ENCODE measurements at regions not wholly inside any gene's neighbourhood (a gene's known extent, or its start where the extent isn't known, plus 50 kb on each side); places are given as distances from the start of the nearest gene placed in this dataset.
"Not testable (repeated sequence)": the region's sequence is repeated elsewhere in the genome, so short reads cannot be mapped to it uniquely, and the experiment has no call there.

GRCh38 chr10:2546894-2547293 is 520.5 kb upstream of the PFKP start:
- H3K9me2 ChIP-seq (ENCODE audit: insufficient read depth); H3K4me3 ChIP-seq; H3K4me1 ChIP-seq (ENCODE audit: insufficient read depth); H3K36me3 Mint-ChIP-seq (ENCODE audit: low read depth); H3K4me1 Mint-ChIP-seq; H3F3A ChIP-seq (replicated peaks; ENCODE audit: low read depth); DNase-seq (ENCODE audit: low spot score); H3K4me3 Mint-ChIP-seq; H2AFZ ChIP-seq; H3K4me2 ChIP-seq; H3K9me3 Mint-ChIP-seq; H3K79me2 ChIP-seq (replicated peaks; ENCODE audit: insufficient read depth); H3K27ac ChIP-seq (ENCODE audit: low read depth); ATAC-seq; H3K27ac Mint-ChIP-seq; H3K36me3 ChIP-seq (ENCODE audit: insufficient read depth); H3K27me3 ChIP-seq (ENCODE audit: insufficient read depth); H4K20me1 ChIP-seq (replicated peaks; ENCODE audit: insufficient read depth); H3K27me3 Mint-ChIP-seq (ENCODE audit: insufficient read depth, low read depth, poor library complexity): not testable (repeated sequence)

- Histone ChIP-seq H3K79me2 (replicated peaks; ENCODE audit: insufficient read depth) (no peaks in the 10 kb centered on the region), H3K4me2 (no peak overlapping the region), H2AFZ (peak overlapping the region; percentile 59; the same call in 1 of the 2 replicates), H3F3A (replicated peaks; ENCODE audit: low read depth) (no peaks in the 10 kb centered on the region), H3K36me3 (ENCODE audit: insufficient read depth) (no peaks in the 10 kb centered on the region), H3K27me3 (ENCODE audit: insufficient read depth) (no peaks in the 10 kb centered on the region), H3K9me2 (ENCODE audit: insufficient read depth) (no peaks in the 10 kb centered on the region), H3K27ac (ENCODE audit: low read depth) (no peak overlapping the region), H4K20me1 (replicated peaks; ENCODE audit: insufficient read depth) (no peaks in the 10 kb centered on the region), H3K4me1 (ENCODE audit: insufficient read depth) (peaks cover 13% of the 10 kb centered on the region; the same call in 1 of the 2 replicates), H3K4me3 (no peak overlapping the region)
- Mint-ChIP-seq H3K36me3 (ENCODE audit: low read depth) (no peaks in the 10 kb centered on the region), H3K27ac (no peak overlapping the region), H3K9me3 (no peaks in the 10 kb centered on the region; the same call in 1 of the 3 replicates), H3K27me3 (ENCODE audit: insufficient read depth, low read depth, poor library complexity) (peaks cover 2% of the 10 kb centered on the region), H3K4me3 (no peak overlapping the region), H3K4me1 (peaks cover 16% of the 10 kb centered on the region)
- DNase-seq (ENCODE audit: low spot score) (no peak), ATAC-seq (no peak)
- TF ChIP-seq JUNB (IDR thresholded peaks at IDR 0.05; ENCODE audit: unreplicated experiment): no peak
- no peak for TF ChIP-seq ETS1 (IDR thresholded peaks at IDR 0.05)
- TF ChIP-seq REST (IDR thresholded peaks at IDR 0.05; ENCODE audit: unreplicated experiment): no peak
- TF ChIP-seq STAT1 (IDR thresholded peaks at IDR 0.05; ENCODE audit: unreplicated experiment): no peak
- no peak for TF ChIP-seq ZNF462 (CRISPR knock-in tag; IDR thresholded peaks at IDR 0.05)
- no peak for TF ChIP-seq EZH2 (IDR thresholded peaks at IDR 0.05; ENCODE audit: low read depth, unreplicated experiment)
- TF ChIP-seq ZNF114 (CRISPR knock-in tag; IDR thresholded peaks at IDR 0.05): no peak
- no peak for TF ChIP-seq NANOG (IDR thresholded peaks at IDR 0.05; ENCODE audit: borderline replicate concordance)
- no peak for TF ChIP-seq CREB1 (CRISPR knock-in tag; IDR thresholded peaks at IDR 0.05; ENCODE audit: low read depth)
- TF ChIP-seq EZH2phosphoT487 (IDR thresholded peaks at IDR 0.05; ENCODE audit: unreplicated experiment): no peak
- TF ChIP-seq ZNF331 (CRISPR knock-in tag; IDR thresholded peaks at IDR 0.05; ENCODE audit: low read depth): no peak
- TF ChIP-seq POLR2AphosphoS5 (IDR thresholded peaks at IDR 0.05; ENCODE audit: low read depth): no peak
Observed at GRCh38 chr10:2543974-2544373, 523.4 kb upstream of the PFKP start.
